ENCODE measurements at regions not wholly inside any gene's neighbourhood (a gene's known extent, or its start where the extent isn't known, plus 50 kb on each side); places are given as distances from the start of the nearest gene placed in this dataset.

- TF ChIP-seq, protein P1, sequence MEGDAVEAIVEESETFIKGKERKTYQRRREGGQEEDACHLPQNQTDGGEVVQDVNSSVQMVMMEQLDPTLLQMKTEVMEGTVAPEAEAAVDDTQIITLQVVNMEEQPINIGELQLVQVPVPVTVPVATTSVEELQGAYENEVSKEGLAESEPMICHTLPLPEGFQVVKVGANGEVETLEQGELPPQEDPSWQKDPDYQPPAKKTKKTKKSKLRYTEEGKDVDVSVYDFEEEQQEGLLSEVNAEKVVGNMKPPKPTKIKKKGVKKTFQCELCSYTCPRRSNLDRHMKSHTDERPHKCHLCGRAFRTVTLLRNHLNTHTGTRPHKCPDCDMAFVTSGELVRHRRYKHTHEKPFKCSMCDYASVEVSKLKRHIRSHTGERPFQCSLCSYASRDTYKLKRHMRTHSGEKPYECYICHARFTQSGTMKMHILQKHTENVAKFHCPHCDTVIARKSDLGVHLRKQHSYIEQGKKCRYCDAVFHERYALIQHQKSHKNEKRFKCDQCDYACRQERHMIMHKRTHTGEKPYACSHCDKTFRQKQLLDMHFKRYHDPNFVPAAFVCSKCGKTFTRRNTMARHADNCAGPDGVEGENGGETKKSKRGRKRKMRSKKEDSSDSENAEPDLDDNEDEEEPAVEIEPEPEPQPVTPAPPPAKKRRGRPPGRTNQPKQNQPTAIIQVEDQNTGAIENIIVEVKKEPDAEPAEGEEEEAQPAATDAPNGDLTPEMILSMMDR (IDR thresholded peaks at IDR 0.05): no peak
- TF ChIP-seq YY1 (IDR thresholded peaks at IDR 0.05; ENCODE audit: low read depth) (no peak), NFIC (IDR thresholded peaks at IDR 0.05; ENCODE audit: borderline replicate concordance) (no peak), RFX5 (IDR thresholded peaks at IDR 0.05; ENCODE audit: low read length) (no peak), CHD2 (IDR thresholded peaks at IDR 0.05; ENCODE audit: low read length, partially characterized antibody) (no peak), FOXM1 (IDR thresholded peaks at IDR 0.05; ENCODE audit: low read depth) (no peak), TAF1 (IDR thresholded peaks at IDR 0.05; ENCODE audit: borderline replicate concordance, low read depth, low read length) (no peak), SMC3 (IDR thresholded peaks at IDR 0.05; ENCODE audit: low read depth, low read length) (no peak)
Measured at GRCh38 chr5:106159616-106160015, 1511.1 kb downstream of the EFNA5 start.
